ENCODE measurements at regions not wholly inside any gene's neighbourhood (a gene's known extent, or its start where the extent isn't known, plus 50 kb on each side); places are given as distances from the start of the nearest gene placed in this dataset.

GRCh38 chr12:41680155-41680554, 464.5 kb downstream of the GXYLT1 start:
- TF ChIP-seq CTCF (IDR thresholded peaks at IDR 0.05; ENCODE audit: low read length, missing control alignments) = no peak
- DNase-seq (ENCODE audit: low read depth) = no peak
- H3K4me3 ChIP-seq (replicated peaks; ENCODE audit: low read depth, low read length) = no peak overlapping the region

- peak; percentile 26 for TF ChIP-seq CTCF (IDR thresholded peaks at IDR 0.05; ENCODE audit: low read length, missing control alignments)
- H3K4me3 ChIP-seq (replicated peaks; ENCODE audit: low read depth, low read length) = no peak overlapping the region
- peak; percentile 13 for DNase-seq (ENCODE audit: low read depth)
These were observed 475.6 kb downstream of the PDZRN4 start for GRCh38 chr12:41663598-41664265.

- H3K4me3 ChIP-seq (replicated peaks; ENCODE audit: low read depth, low read length) = no peak overlapping the region
- no peak for DNase-seq (ENCODE audit: low read depth)
- TF ChIP-seq CTCF (IDR thresholded peaks at IDR 0.05; ENCODE audit: low read length, missing control alignments) = no peak
These were observed 473.1 kb downstream of the PDZRN4 start for GRCh38 chr12:41661141-41661765.

- TF ChIP-seq CTCF (IDR thresholded peaks at IDR 0.05; ENCODE audit: low read length, missing control alignments) = no peak
- no peak overlapping the region for H3K4me3 ChIP-seq (replicated peaks; ENCODE audit: low read depth, low read length)
- DNase-seq (ENCODE audit: low read depth) = no peak
These were observed 468.3 kb downstream of the PDZRN4 start for GRCh38 chr12:41656454-41656853.

GRCh38 chr12:41653386-41654326, 465.5 kb downstream of the PDZRN4 start:
- DNase-seq (ENCODE audit: low read depth) = no peak
- no peak for TF ChIP-seq CTCF (IDR thresholded peaks at IDR 0.05; ENCODE audit: low read length, missing control alignments)
- H3K4me3 ChIP-seq (replicated peaks; ENCODE audit: low read depth, low read length) = no peak overlapping the region

- no peak for TF ChIP-seq CTCF (IDR thresholded peaks at IDR 0.05; ENCODE audit: low read length, missing control alignments)
- DNase-seq (ENCODE audit: low read depth) = no peak
These were observed 464.9 kb downstream of the PDZRN4 start for GRCh38 chr12:41652981-41653380.

More at GRCh38 chr12:41652981-41653380, 464.9 kb downstream of the PDZRN4 start:
- no peak overlapping the region for H3K4me3 ChIP-seq (replicated peaks; ENCODE audit: low read depth, low read length)

Data from fibroblast of pulmonary artery (primary cell).